Astrocyte (in vitro differentiated cells and primary cell): ENCODE measurements at regions not wholly inside any gene's neighbourhood (a gene's known extent, or its start where the extent isn't known, plus 50 kb on each side); places are given as distances from the start of the nearest gene placed in this dataset. TPM values are rescaled to one million over a fixed set of nuclear protein-coding genes. Genes with fewer than 3 reads are reported as not detected.

Source experiments
- DNase-seq: peaks from one replicate; pipeline ENCODE4 v3.0.0-alpha.2; 2010; ENCODE audit warnings: low read depth
- FAIRE-seq: peaks from 2 replicates; lab custom pipeline; 2011; peaks lifted over from hg19 to GRCh38; lab: Jason Lieb, UNC
- H2AFZ ChIP-seq: 2 replicates; pipeline ENCODE4 v1.6.0; 2012; ENCODE audit warnings: low read depth, low read length, inconsistent platforms
- H3K27ac ChIP-seq: 2 replicates; pipeline ENCODE4 v1.5.1; 2011; ENCODE audit warnings: low read depth, low read length, inconsistent platforms
- H3K27me3 ChIP-seq: 2 replicates; pipeline ENCODE4 v1.6.0; 2011; ENCODE audit warnings: low read length, inconsistent platforms; ENCODE audit not compliant: insufficient read depth
- H3K36me3 ChIP-seq: 2 replicates; pipeline ENCODE4 v1.5.1; 2011; ENCODE audit warnings: low read length, inconsistent platforms; ENCODE audit not compliant: insufficient read depth
- H3K4me1 ChIP-seq: 2 replicates; pipeline ENCODE4 v1.5.1; 2011; ENCODE audit warnings: low read length, inconsistent platforms; ENCODE audit not compliant: insufficient read depth
- H3K4me2 ChIP-seq: 2 replicates; pipeline ENCODE4 v1.6.0; 2012; ENCODE audit warnings: low read length, inconsistent platforms
- H3K4me3 ChIP-seq: 2 replicates; pipeline ENCODE4 v1.5.1; 2011; ENCODE audit warnings: low read depth, mild to moderate bottlenecking, low read length, inconsistent platforms; ENCODE audit not compliant: insufficient read depth
- H3K79me2 ChIP-seq: 2 replicates; pipeline ENCODE4 v1.6.0; 2012; ENCODE audit warnings: mild to moderate bottlenecking, low read length, inconsistent platforms; ENCODE audit not compliant: insufficient read depth
- H3K9ac ChIP-seq: 2 replicates; pipeline ENCODE4 v1.6.0; 2012; ENCODE audit warnings: mild to moderate bottlenecking, low read length, inconsistent platforms
- H3K9me3 ChIP-seq: 2 replicates; pipeline ENCODE4 v1.5.1; 2012; ENCODE audit warnings: low read depth, mild to moderate bottlenecking, low read length, inconsistent platforms; ENCODE audit not compliant: insufficient read depth
- H4K20me1 ChIP-seq: 2 replicates; pipeline ENCODE4 v1.6.0; 2012; ENCODE audit warnings: low read length, inconsistent platforms; ENCODE audit not compliant: insufficient read depth
- H3K27ac Mint-ChIP-seq: one replicate; pipeline ENCODE4 v1.8.0; 2021; ENCODE audit warnings: mild to moderate bottlenecking, mixed read lengths; ENCODE audit not compliant: unreplicated experiment
- H3K27me3 Mint-ChIP-seq: one replicate; pipeline ENCODE4 v1.8.0; 2021; ENCODE audit warnings: low read depth, mixed read lengths; ENCODE audit not compliant: unreplicated experiment
- H3K36me3 Mint-ChIP-seq: one replicate; pipeline ENCODE4 v1.8.0; 2021; ENCODE audit warnings: low read depth, mixed read lengths; ENCODE audit not compliant: unreplicated experiment
- H3K4me1 Mint-ChIP-seq: one replicate; pipeline ENCODE4 v1.8.0; 2021; ENCODE audit warnings: low read depth, mixed read lengths; ENCODE audit not compliant: unreplicated experiment
- H3K4me3 Mint-ChIP-seq: one replicate; pipeline ENCODE4 v1.8.0; 2021; ENCODE audit warnings: mild to moderate bottlenecking, moderate library complexity, mixed read lengths; ENCODE audit not compliant: unreplicated experiment
- H3K9me3 Mint-ChIP-seq: one replicate; pipeline ENCODE4 v1.8.0; 2021; ENCODE audit warnings: mild to moderate bottlenecking, mixed read lengths; ENCODE audit not compliant: unreplicated experiment
- CTCF ChIP-seq: IDR thresholded peaks from 2 replicates; pipeline ENCODE4 v1.5.1; 2011; ENCODE audit warnings: low read depth, mild to moderate bottlenecking, inconsistent platforms, low read length, moderate library complexity; ENCODE audit not compliant: insufficient read depth
- EZH2 ChIP-seq: IDR thresholded peaks from 2 replicates; pipeline ENCODE4 v1.6.1; 2012; ENCODE audit warnings: mild to moderate bottlenecking, low read length, inconsistent platforms; ENCODE audit not compliant: insufficient read depth
- microRNA-seq: library from miRNA; unstranded; fragments of <30 nt; microRNA quantifications from one replicate; pipeline ENCODE4 v1.2.0, GENCODE V29; 2020

DNA sequence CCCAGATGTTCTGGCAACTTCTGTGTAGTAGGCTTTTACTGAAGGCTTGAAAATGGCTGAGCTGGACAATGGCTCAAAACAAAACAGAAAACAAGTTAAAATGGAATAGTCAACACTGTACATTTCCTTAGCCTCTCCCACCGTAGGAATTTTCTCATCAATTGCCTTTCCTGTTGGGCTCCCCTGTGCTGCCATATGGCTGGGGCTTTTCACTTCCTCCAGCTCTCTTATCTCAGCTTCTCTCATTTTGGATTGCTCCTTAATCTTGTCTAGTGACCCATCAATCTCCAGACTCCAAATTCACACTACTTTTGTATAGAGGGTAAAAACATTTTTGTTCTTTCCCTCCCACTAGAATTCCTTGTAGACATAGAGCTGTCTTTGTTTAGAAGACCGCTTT lies 50.4 kb upstream of the RPH3A start:
- Histone ChIP-seq H3K36me3 (no peaks in the 10 kb centered on the region), H2AFZ (no peak overlapping the region), H3K9me3 (no peaks in the 10 kb centered on the region), H3K4me1 (no peaks in the 10 kb centered on the region), H3K27me3 (peaks cover 10% of the 10 kb centered on the region), H3K27ac (no peak overlapping the region), H3K4me2 (no peak overlapping the region), H4K20me1 (no peaks in the 10 kb centered on the region), H3K9ac (no peak overlapping the region), H3K4me3 (no peak overlapping the region), H3K79me2 (no peaks in the 10 kb centered on the region)
- FAIRE-seq (no peak), DNase-seq (no peak)
- peaks cover 17% of the 10 kb centered on the region for H3K27me3 Mint-ChIP-seq
- H3K9me3 Mint-ChIP-seq: no peaks in the 10 kb centered on the region
- H3K4me1 Mint-ChIP-seq: peaks cover 9% of the 10 kb centered on the region
- no peak for TF ChIP-seq EZH2
- no peak for TF ChIP-seq CTCF
- H3K36me3 Mint-ChIP-seq: no peaks in the 10 kb centered on the region
- H3K27ac Mint-ChIP-seq: no peak overlapping the region
- H3K4me3 Mint-ChIP-seq: no peak overlapping the region

Small RNA genes lying in the stretch of these regions (microRNA-seq; reads per million reads assigned to microRNA genes)
- gene MIR1302-1: not detected
